Spinal cord (tissue), 9 donors: ENCODE measurements at regions not wholly inside any gene's neighbourhood (a gene's known extent, or its start where the extent isn't known, plus 50 kb on each side); places are given as distances from the start of the nearest gene placed in this dataset.
A peak's percentile ranks its signal among the peaks of the same experiment; 100 is the strongest.
"Not testable (repeated sequence)": the region's sequence is repeated elsewhere in the genome, so short reads cannot be mapped to it uniquely, and the experiment has no call there.

Experiments
- DNase-seq, 6 donors: peaks; one replicate each; pipeline versions ENCODE4 v3.0.0 to v3.0.0-alpha.2; 2013 to 2015; ENCODE audit warnings: low spot score in 6 of 6, low read depth in 4 of 6
- H3K27ac ChIP-seq: one replicate; pipeline ENCODE4 v1.5.1; 2013; ENCODE audit warnings: low read depth, low read length, control low read depth
- H3K27me3 ChIP-seq: one replicate; pipeline ENCODE4 v1.6.1; 2013; ENCODE audit warnings: low read length; ENCODE audit not compliant: control insufficient read depth, insufficient read depth
- H3K36me3 ChIP-seq: one replicate; pipeline ENCODE4 v1.6.1; 2013; ENCODE audit warnings: low read length; ENCODE audit not compliant: control insufficient read depth, insufficient read depth
- H3K4me1 ChIP-seq: one replicate; pipeline ENCODE4 v1.6.1; 2013; ENCODE audit warnings: low read length; ENCODE audit not compliant: control insufficient read depth, insufficient read depth
- H3K4me3 ChIP-seq: one replicate; pipeline ENCODE4 v1.5.1; 2013; ENCODE audit warnings: low read depth, low read length, control low read depth
- H3K9me3 ChIP-seq: one replicate; pipeline ENCODE4 v1.6.1; 2013; ENCODE audit warnings: low read length; ENCODE audit not compliant: control insufficient read depth, insufficient read depth
- WGBS: methylation state at CpG from one replicate; pipeline ENCODE4 v1.1.5; 2013; ENCODE audit warnings: missing lambda C conversion rate; ENCODE audit not compliant: insufficient coverage; 5-methylcytosine and 5-hydroxymethylcytosine counted together
- donor health status: healthy.

GRCh38 chr6:164612751-164613150, 696.7 kb downstream of the C6orf118 start:
- 90% methylated on average over 2 of the region's 3 CpGs for WGBS
- no peaks in the 10 kb centered on the region for H3K36me3 ChIP-seq
- no peak overlapping the region for H3K27ac ChIP-seq
- no peak for DNase-seq
- no peaks in the 10 kb centered on the region for H3K27me3 ChIP-seq
- H3K9me3 ChIP-seq: no peaks in the 10 kb centered on the region
- no peaks in the 10 kb centered on the region for H3K4me1 ChIP-seq
- no peak overlapping the region for H3K4me3 ChIP-seq

GRCh38 chr6:164610859-164611258, 698.5 kb downstream of the C6orf118 start:
- H3K36me3 ChIP-seq, H3K27ac ChIP-seq, DNase-seq, H3K9me3 ChIP-seq, H3K4me1 ChIP-seq, H3K4me3 ChIP-seq, H3K27me3 ChIP-seq: not testable (repeated sequence)
- 100% methylated on average over 6 of the region's 15 CpGs for WGBS

GRCh38 chr6:164602415-164602814, 707.0 kb downstream of the C6orf118 start:
- H3K9me3 ChIP-seq, H3K27me3 ChIP-seq, H3K4me3 ChIP-seq, H3K4me1 ChIP-seq, H3K36me3 ChIP-seq, DNase-seq, H3K27ac ChIP-seq: not testable (repeated sequence)
- 97% methylated on average over 14 of the region's 15 CpGs for WGBS

- H3K36me3 ChIP-seq: no peaks in the 10 kb centered on the region
- WGBS: 79% methylated on average over 4 of the region's 4 CpGs
- no peaks in the 10 kb centered on the region for H3K4me1 ChIP-seq
- H3K9me3 ChIP-seq: peaks cover 11% of the 10 kb centered on the region
- no peak overlapping the region for H3K27ac ChIP-seq
- no peak overlapping the region for H3K4me3 ChIP-seq
- DNase-seq: no peak
- H3K27me3 ChIP-seq: no peaks in the 10 kb centered on the region
These were observed 727.8 kb downstream of the C6orf118 start for GRCh38 chr6:164581563-164581962.

- DNase-seq: no peak
- WGBS: 50% methylated on average over 1 of the region's 3 CpGs
These were observed 730.4 kb downstream of the C6orf118 start for GRCh38 chr6:164579035-164579434.

GRCh38 chr6:164578616-164579015, 730.8 kb downstream of the C6orf118 start:
- no CpG with 5 or more reads among the region's 3 CpGs for WGBS

More at GRCh38 chr6:164579035-164579434, 730.4 kb downstream of the C6orf118 start:
- H3K4me1 ChIP-seq: no peaks in the 10 kb centered on the region
- no peaks in the 10 kb centered on the region for H3K27me3 ChIP-seq
- no peak overlapping the region for H3K27ac ChIP-seq
- H3K4me3 ChIP-seq: no peak overlapping the region
- H3K9me3 ChIP-seq: peaks cover 11% of the 10 kb centered on the region
- no peaks in the 10 kb centered on the region for H3K36me3 ChIP-seq

GRCh38 chr6:164570801-164571200, 738.6 kb downstream of the C6orf118 start:
- Histone ChIP-seq H3K27me3 (no peaks in the 10 kb centered on the region), H3K9me3 (peaks cover 1% of the 10 kb centered on the region), H3K4me1 (no peaks in the 10 kb centered on the region), H3K27ac (peak overlapping the region; percentile 53), H3K4me3 (no peak overlapping the region), H3K36me3 (no peaks in the 10 kb centered on the region)
- DNase-seq: no peak
- WGBS: 63% methylated on average over 5 of the region's 6 CpGs

More at GRCh38 chr6:164578616-164579015, 730.8 kb downstream of the C6orf118 start:
- H3K36me3 ChIP-seq: no peaks in the 10 kb centered on the region
- no peaks in the 10 kb centered on the region for H3K27me3 ChIP-seq
- no peak for DNase-seq
- no peaks in the 10 kb centered on the region for H3K4me1 ChIP-seq
- no peak overlapping the region for H3K27ac ChIP-seq
- H3K4me3 ChIP-seq: no peak overlapping the region
- peaks cover 11% of the 10 kb centered on the region for H3K9me3 ChIP-seq

- Histone ChIP-seq H3K4me1 (no peaks in the 10 kb centered on the region), H3K4me3 (no peak overlapping the region), H3K27ac (peak overlapping the region; percentile 53), H3K36me3 (no peaks in the 10 kb centered on the region), H3K9me3 (peaks cover 1% of the 10 kb centered on the region), H3K27me3 (no peaks in the 10 kb centered on the region)
- DNase-seq: peak in 4 of 6 donors; percentile 26 to 78 (median 65)
- no CpG with 5 or more reads among the region's 1 CpG for WGBS
These were observed 739.9 kb downstream of the C6orf118 start for GRCh38 chr6:164569509-164569908.

- Histone ChIP-seq H3K9me3 (peaks cover 20% of the 10 kb centered on the region), H3K27me3 (no peaks in the 10 kb centered on the region), H3K27ac (peak overlapping the region; percentile 19), H3K4me3 (no peak overlapping the region), H3K4me1 (no peaks in the 10 kb centered on the region), H3K36me3 (no peaks in the 10 kb centered on the region)
- peak; percentile 50 to 92 (median 69) for DNase-seq
- WGBS: no CpG with 5 or more reads among the region's 2 CpGs
These were observed 745.5 kb downstream of the C6orf118 start for GRCh38 chr6:164563924-164564323.

- Histone ChIP-seq H3K4me3 (no peak overlapping the region), H3K9me3 (peaks cover 20% of the 10 kb centered on the region), H3K27ac (no peak overlapping the region), H3K27me3 (no peaks in the 10 kb centered on the region), H3K4me1 (no peaks in the 10 kb centered on the region), H3K36me3 (no peaks in the 10 kb centered on the region)
- no peak for DNase-seq
- WGBS: 91% methylated on average over 1 of the region's 1 CpG
These were observed 747.7 kb downstream of the C6orf118 start for GRCh38 chr6:164561656-164562055.
